ENCODE measurements at regions not wholly inside any gene's neighbourhood (a gene's known extent, or its start where the extent isn't known, plus 50 kb on each side); places are given as distances from the start of the nearest gene placed in this dataset.

DNA sequence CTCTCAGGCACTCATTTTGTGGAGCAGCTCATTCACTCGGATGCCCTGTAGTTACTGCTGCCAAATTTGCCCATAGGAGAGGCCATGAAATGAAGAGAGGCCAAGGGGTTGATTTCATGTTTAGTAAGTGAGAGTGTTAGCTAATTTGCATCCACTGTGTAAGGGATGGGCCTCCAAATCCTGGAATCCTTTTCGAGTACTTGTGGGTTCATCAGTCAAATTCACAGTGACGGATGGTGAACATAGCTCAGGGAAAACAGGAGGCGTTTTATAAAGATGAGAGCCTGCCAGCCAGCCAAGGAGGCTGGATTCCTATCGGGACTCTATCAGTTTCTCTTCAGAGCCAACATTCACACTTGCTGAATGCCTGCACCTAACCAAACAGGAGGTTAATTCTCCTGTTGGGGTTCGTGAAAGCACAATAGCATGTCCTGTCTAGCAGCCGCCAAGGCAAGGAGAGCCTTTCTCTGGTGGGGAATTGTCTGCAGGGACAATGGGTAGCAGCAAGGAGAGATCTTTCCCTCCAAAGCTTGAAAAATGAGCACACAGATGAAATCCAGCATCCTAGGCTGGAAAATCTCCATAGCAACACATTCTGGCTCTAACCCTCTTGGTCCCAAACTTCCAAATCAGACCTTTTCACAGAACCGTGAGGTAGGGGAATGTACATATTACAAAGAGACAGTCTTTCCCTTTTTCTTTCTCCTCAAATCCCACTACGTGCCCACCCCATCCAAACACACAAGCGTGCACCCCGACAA, 231.4 kb upstream of the ECI2 start:
- TF ChIP-seq, protein P1, sequence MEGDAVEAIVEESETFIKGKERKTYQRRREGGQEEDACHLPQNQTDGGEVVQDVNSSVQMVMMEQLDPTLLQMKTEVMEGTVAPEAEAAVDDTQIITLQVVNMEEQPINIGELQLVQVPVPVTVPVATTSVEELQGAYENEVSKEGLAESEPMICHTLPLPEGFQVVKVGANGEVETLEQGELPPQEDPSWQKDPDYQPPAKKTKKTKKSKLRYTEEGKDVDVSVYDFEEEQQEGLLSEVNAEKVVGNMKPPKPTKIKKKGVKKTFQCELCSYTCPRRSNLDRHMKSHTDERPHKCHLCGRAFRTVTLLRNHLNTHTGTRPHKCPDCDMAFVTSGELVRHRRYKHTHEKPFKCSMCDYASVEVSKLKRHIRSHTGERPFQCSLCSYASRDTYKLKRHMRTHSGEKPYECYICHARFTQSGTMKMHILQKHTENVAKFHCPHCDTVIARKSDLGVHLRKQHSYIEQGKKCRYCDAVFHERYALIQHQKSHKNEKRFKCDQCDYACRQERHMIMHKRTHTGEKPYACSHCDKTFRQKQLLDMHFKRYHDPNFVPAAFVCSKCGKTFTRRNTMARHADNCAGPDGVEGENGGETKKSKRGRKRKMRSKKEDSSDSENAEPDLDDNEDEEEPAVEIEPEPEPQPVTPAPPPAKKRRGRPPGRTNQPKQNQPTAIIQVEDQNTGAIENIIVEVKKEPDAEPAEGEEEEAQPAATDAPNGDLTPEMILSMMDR (IDR thresholded peaks at IDR 0.05; ENCODE audit: insufficient read depth, low read length, missing control alignments) = no peak
- H3K4me3 ChIP-seq (ENCODE audit: low read depth, low read length) = no peak overlapping the region
- ChIA-PET CTCF (interaction anchor here (1.1 kb wide), 1 partner anchor 12 kb away, joined by 3 read pairs; no protein-coding TSS in a partner anchor), POLR2A (no interaction called here)
- DNase-seq (ENCODE audit: low read depth, low spot score) = no peak

DNA sequence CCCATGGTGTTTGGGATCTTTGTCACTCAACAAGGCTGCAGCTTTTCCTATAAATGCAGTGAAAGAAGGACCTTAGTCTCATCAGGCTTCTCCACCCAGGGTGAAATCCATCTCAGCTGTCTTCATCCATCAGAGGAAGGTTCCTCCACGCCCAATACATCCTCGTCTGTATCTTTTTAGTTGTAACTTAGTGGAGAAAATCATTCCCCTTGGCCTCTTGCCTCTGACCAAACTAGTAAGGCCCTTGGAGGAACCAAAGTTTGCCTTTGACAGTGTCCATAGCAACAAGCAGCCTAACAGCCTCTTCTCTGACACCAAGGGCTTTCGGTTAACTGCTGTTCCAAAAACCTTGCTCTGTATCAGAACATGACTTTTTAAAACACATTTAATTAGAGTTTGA, 230.3 kb upstream of the ECI2 start:
- ChIA-PET CTCF (interaction anchor here (1.2 to 1.7 kb wide), 2 partner anchors 29 to 30 kb away, joined by 3 read pairs; no protein-coding TSS in a partner anchor), POLR2A (no interaction called here)
- TF ChIP-seq, protein P1 (IDR thresholded peaks at IDR 0.05; ENCODE audit: insufficient read depth, low read length, missing control alignments) = no peak
- H3K4me3 ChIP-seq (ENCODE audit: low read depth, low read length) = no peak overlapping the region
- no peak for DNase-seq (ENCODE audit: low read depth, low spot score)

DNA sequence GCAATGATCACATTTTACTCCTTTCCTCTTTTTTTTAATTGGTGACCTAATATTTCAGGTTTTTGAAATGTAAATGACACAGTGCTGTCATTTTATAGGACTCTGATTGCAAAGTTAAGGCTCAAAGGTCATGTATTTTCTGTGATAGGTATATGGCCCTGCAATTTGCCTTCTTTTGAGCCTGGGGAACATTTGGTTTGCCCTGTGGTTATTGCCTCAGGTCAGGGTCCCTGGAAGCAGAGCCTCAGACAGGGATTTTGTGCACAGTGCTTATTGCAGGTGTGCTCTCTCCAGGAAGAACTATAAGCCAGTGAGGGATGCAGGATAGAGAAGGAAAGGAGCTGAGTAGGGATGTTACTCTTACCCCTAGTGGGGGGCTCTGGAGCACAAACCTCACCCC, 229.3 kb upstream of the ECI2 start:
- DNase-seq (ENCODE audit: low read depth, low spot score) = no peak
- POLR2A ChIA-PET = no interaction called here
- TF ChIP-seq, protein P1 (IDR thresholded peaks at IDR 0.05; ENCODE audit: insufficient read depth, low read length, missing control alignments) = no peak
- H3K4me3 ChIP-seq (ENCODE audit: low read depth, low read length) = no peak overlapping the region
- CTCF ChIA-PET = interaction anchor here (1.2 to 1.7 kb wide), 2 partner anchors 30 to 31 kb away, joined by 3 read pairs; no protein-coding TSS in a partner anchor

DNA sequence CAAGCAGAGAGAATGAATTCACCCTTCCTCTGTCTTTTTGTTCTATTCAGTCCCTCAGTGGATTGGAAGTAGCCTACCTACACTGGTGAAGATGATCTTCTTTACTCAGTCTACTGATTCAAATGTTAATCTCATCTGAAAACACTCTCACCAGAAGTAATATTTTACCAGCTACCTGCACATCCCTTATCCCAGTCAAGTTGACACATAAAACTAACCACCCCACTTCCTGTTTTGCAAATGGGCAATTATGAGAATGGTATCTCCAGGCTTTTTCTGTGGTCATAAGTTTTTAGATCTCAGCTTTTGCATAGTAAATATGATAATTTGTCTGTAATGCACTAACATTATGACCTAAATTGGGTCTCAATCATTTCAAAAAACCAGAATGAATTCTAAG, 228.8 kb upstream of the ECI2 start:
- POLR2A ChIA-PET = interaction anchor here (0.6 kb wide), 1 partner anchor 29 kb away, joined by 3 read pairs; no protein-coding TSS in a partner anchor
- CTCF ChIA-PET = no interaction called here
- no peak overlapping the region for H3K4me3 ChIP-seq (ENCODE audit: low read depth, low read length)
- TF ChIP-seq, protein P1 (IDR thresholded peaks at IDR 0.05; ENCODE audit: insufficient read depth, low read length, missing control alignments) = no peak
- DNase-seq (ENCODE audit: low read depth, low spot score) = no peak

DNA sequence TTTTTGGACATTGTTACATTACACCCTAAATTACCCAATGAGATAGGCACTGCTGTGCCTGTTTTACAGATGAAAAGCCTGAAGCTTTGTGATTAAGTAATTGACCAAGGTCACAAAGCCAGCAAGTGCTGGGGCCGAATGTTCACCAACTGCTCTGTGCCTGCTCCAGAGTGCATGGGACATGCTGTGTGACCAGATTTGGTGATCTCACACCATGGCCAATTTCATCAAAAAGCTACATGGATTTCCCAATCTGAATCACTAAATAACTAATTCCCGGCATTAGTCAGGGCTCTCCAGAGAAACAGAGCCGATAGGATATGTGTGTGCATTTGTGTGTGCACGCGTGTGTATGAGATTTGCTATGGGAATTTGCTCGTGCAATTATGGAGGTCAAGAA, 228.3 kb upstream of the ECI2 start:
- TF ChIP-seq, protein P1 (IDR thresholded peaks at IDR 0.05; ENCODE audit: insufficient read depth, low read length, missing control alignments) = no peak
- CTCF ChIA-PET = no interaction called here
- POLR2A ChIA-PET = interaction anchor here (0.6 kb wide), 1 partner anchor 29 kb away, joined by 3 read pairs; no protein-coding TSS in a partner anchor

DNA sequence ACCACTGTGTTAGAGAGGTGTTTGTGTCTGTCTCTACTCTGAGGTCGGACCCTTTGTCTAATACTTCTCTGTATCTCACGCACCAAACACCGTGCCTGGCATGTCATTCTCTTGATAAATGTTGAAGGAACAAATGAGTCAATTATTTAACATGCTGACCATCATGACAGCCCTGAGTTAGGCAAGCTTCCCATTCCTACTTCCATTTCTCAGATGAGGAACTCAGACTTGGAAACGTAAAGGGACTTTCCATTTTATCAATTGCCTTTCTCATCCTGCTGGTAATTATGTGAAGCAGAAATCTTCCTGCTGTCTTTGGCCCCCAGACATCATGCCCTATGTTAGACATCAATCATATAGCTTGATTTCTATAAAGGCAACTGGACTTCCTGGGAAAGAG, 227.0 kb upstream of the ECI2 start:
- H3K4me3 ChIP-seq (ENCODE audit: low read depth, low read length) = no peak overlapping the region
- POLR2A ChIA-PET = no interaction called here
- CTCF ChIA-PET = no interaction called here
- DNase-seq (ENCODE audit: low read depth, low spot score) = no peak
- TF ChIP-seq, protein P1 (IDR thresholded peaks at IDR 0.05; ENCODE audit: insufficient read depth, low read length, missing control alignments) = no peak

More for the DNA sequence above, 228.3 kb upstream of the ECI2 start:
- no peak overlapping the region for H3K4me3 ChIP-seq (ENCODE audit: low read depth, low read length)
- DNase-seq (ENCODE audit: low read depth, low spot score) = no peak
